Peyer's patch (tissue), 4 donors: ENCODE measurements at regions not wholly inside any gene's neighbourhood (a gene's known extent, or its start where the extent isn't known, plus 50 kb on each side); places are given as distances from the start of the nearest gene placed in this dataset.

Experiments
- DNase-seq, 3 donors: peaks; one replicate each; pipeline ENCODE4 v3.0.0-alpha.2; 2017 to 2019
- H3K27ac ChIP-seq, 4 donors: fragments of 200-600 bp; sonication (generic); one replicate each; pipeline ENCODE4 v1.5.1; 2016 to 2019
- H3K27me3 ChIP-seq, 2 donors: fragments of 200-600 bp; sonication (generic); one replicate each; pipeline ENCODE4 v1.5.1; 2019
- H3K36me3 ChIP-seq, 3 donors: fragments of 200-600 bp; sonication (generic); one replicate each; pipeline ENCODE4 v1.5.1; 2016 to 2019
- H3K4me1 ChIP-seq, 4 donors: fragments of 200-600 bp; sonication (generic); one replicate each; pipeline ENCODE4 v1.5.1; 2016 to 2019
- H3K4me3 ChIP-seq, 4 donors: fragments of 200-600 bp; sonication (generic); 1 replicate in 3 of 4; 2 replicates in 1 of 4; pipeline ENCODE4 v1.5.1; 2016 to 2019; ENCODE audit warnings: mild to moderate bottlenecking in 1 of 4
- H3K9me3 ChIP-seq, 4 donors: fragments of 200-600 bp; sonication (generic); one replicate each; pipeline ENCODE4 v1.5.1; 2016 to 2019; ENCODE audit warnings: mild to moderate bottlenecking in 1 of 4
- CTCF ChIP-seq, 6 experiments: fragments of 450-650 bp in 4 of 6; fragments of 200-600 bp in 2 of 6; sonication (generic) in 1 of 6; IDR thresholded peaks; one replicate each; pipeline ENCODE4 v1.5.1; 2017 to 2019; ENCODE audit warnings: antibody characterized with exemption in 6 of 6, mild to moderate bottlenecking in 3 of 6, moderate library complexity in 1 of 6
- POLR2A ChIP-seq, 2 donors: fragments of 450-650 bp; IDR thresholded peaks; one replicate each; pipeline ENCODE4 v1.5.1; 2017; ENCODE audit warnings: antibody characterized with exemption in 2 of 2, mild to moderate bottlenecking in 2 of 2, moderate library complexity in 2 of 2

GRCh38 chr2:234765279-234765678, 186.5 kb upstream of the SH3BP4 start:
- Histone ChIP-seq H3K27me3 (no peaks in the 10 kb centered on the region), H3K27ac (no peak overlapping the region), H3K4me3 (no peak overlapping the region), H3K36me3 (no peaks in the 10 kb centered on the region), H3K9me3 (no peaks in the 10 kb centered on the region), H3K4me1 (no peaks in the 10 kb centered on the region)
- no peak for DNase-seq
- TF ChIP-seq CTCF (IDR thresholded peaks at IDR 0.05) (no peak), POLR2A (IDR thresholded peaks at IDR 0.05) (no peak)

- H3K27ac ChIP-seq: no peak overlapping the region
- H3K4me1 ChIP-seq: no peaks in the 10 kb centered on the region
- H3K36me3 ChIP-seq: no peaks in the 10 kb centered on the region
- H3K4me3 ChIP-seq: no peak overlapping the region
- H3K9me3 ChIP-seq: no peaks in the 10 kb centered on the region
- no peak for DNase-seq
- TF ChIP-seq CTCF (IDR thresholded peaks at IDR 0.05) (no peak), POLR2A (IDR thresholded peaks at IDR 0.05) (no peak)
- no peaks in the 10 kb centered on the region for H3K27me3 ChIP-seq
Measured at GRCh38 chr2:234764372-234764771, 187.4 kb upstream of the SH3BP4 start.

- H3K27ac ChIP-seq: no peak overlapping the region
- no peaks in the 10 kb centered on the region for H3K36me3 ChIP-seq
- H3K27me3 ChIP-seq: no peaks in the 10 kb centered on the region
- H3K4me3 ChIP-seq: no peak overlapping the region
- no peak for DNase-seq
- H3K9me3 ChIP-seq: no peaks in the 10 kb centered on the region
- H3K4me1 ChIP-seq: no peaks in the 10 kb centered on the region
- TF ChIP-seq POLR2A (IDR thresholded peaks at IDR 0.05) (no peak), CTCF (IDR thresholded peaks at IDR 0.05) (no peak)
Measured at GRCh38 chr2:234763002-234763873, 188.6 kb upstream of the SH3BP4 start.

GRCh38 chr2:234761910-234762309, 189.9 kb upstream of the SH3BP4 start:
- Histone ChIP-seq H3K4me3 (no peak overlapping the region), H3K9me3 (no peaks in the 10 kb centered on the region), H3K36me3 (no peaks in the 10 kb centered on the region), H3K27me3 (no peaks in the 10 kb centered on the region), H3K27ac (no peak overlapping the region), H3K4me1 (no peaks in the 10 kb centered on the region)
- TF ChIP-seq CTCF (IDR thresholded peaks at IDR 0.05): no peak
- TF ChIP-seq POLR2A (IDR thresholded peaks at IDR 0.05): no peak
- no peak for DNase-seq

- Histone ChIP-seq H3K4me3 (no peak overlapping the region), H3K36me3 (no peaks in the 10 kb centered on the region), H3K9me3 (no peaks in the 10 kb centered on the region), H3K27ac (no peak overlapping the region), H3K27me3 (no peaks in the 10 kb centered on the region), H3K4me1 (no peaks in the 10 kb centered on the region)
- TF ChIP-seq POLR2A (IDR thresholded peaks at IDR 0.05) (no peak), CTCF (IDR thresholded peaks at IDR 0.05) (no peak)
- DNase-seq: no peak
Measured at GRCh38 chr2:234754126-234754525, 197.7 kb upstream of the SH3BP4 start.
